ENCODE measurements at regions not wholly inside any gene's neighbourhood (a gene's known extent, or its start where the extent isn't known, plus 50 kb on each side); places are given as distances from the start of the nearest gene placed in this dataset.
"Not testable (repeated sequence)": the region's sequence is repeated elsewhere in the genome, so short reads cannot be mapped to it uniquely, and the experiment has no call there.

GRCh38 chr16:29108625-29109169 lies 123.8 kb downstream of the LAT start:
- DNase-seq (ENCODE audit: low spot score), result not testable (repeated sequence)

- no peak for DNase-seq (ENCODE audit: low spot score)
Observed at GRCh38 chr16:29107299-29107698, 122.4 kb downstream of the LAT start.

- DNase-seq (ENCODE audit: low spot score), result not testable (repeated sequence)
Observed at GRCh38 chr16:29106259-29106908, 121.5 kb downstream of the LAT start.

GRCh38 chr16:29104600-29104999 lies 119.7 kb downstream of the LAT start:
- DNase-seq (ENCODE audit: low spot score), result not testable (repeated sequence)

GRCh38 chr16:29097965-29098364 lies 113.1 kb downstream of the LAT start:
- not testable (repeated sequence) for DNase-seq (ENCODE audit: low spot score)

GRCh38 chr16:29094729-29095624 lies 110.1 kb downstream of the LAT start:
- DNase-seq (ENCODE audit: low spot score), result not testable (repeated sequence)

- not testable (repeated sequence) for DNase-seq (ENCODE audit: low spot score)
Observed at GRCh38 chr16:29094325-29094724, 109.5 kb downstream of the LAT start.

GRCh38 chr16:29089679-29090078 lies 104.8 kb downstream of the LAT start:
- DNase-seq (ENCODE audit: low spot score), result not testable (repeated sequence)

- DNase-seq (ENCODE audit: low spot score), result not testable (repeated sequence)
Observed at GRCh38 chr16:29087673-29088072, 102.8 kb downstream of the LAT start.

GRCh38 chr16:29081829-29082639 lies 97.2 kb downstream of the LAT start:
- DNase-seq (ENCODE audit: low spot score), result not testable (repeated sequence)

GRCh38 chr16:29074554-29075402 lies 89.9 kb downstream of the LAT start:
- DNase-seq (ENCODE audit: low spot score), result peak; percentile 65

GRCh38 chr16:29062235-29062634 lies 77.4 kb downstream of the LAT start:
- DNase-seq (ENCODE audit: low spot score), result not testable (repeated sequence)

GRCh38 chr16:29061467-29061921 lies 76.6 kb downstream of the LAT start:
- not testable (repeated sequence) for DNase-seq (ENCODE audit: low spot score)

- DNase-seq (ENCODE audit: low spot score), result not testable (repeated sequence)
Observed at GRCh38 chr16:29060022-29060810, 75.4 kb downstream of the LAT start.

GRCh38 chr16:29059575-29059974 lies 74.7 kb downstream of the LAT start:
- not testable (repeated sequence) for DNase-seq (ENCODE audit: low spot score)
